Glutamatergic neuron (in vitro differentiated cells): ENCODE measurements at regions not wholly inside any gene's neighbourhood (a gene's known extent, or its start where the extent isn't known, plus 50 kb on each side); places are given as distances from the start of the nearest gene placed in this dataset.

Source experiments
- DNase-seq: peaks from one replicate; pipeline ENCODE4 v3.0.0; 2022
- H3K27ac Mint-ChIP-seq: one replicate; pipeline ENCODE4 v1.8.0; 2020; ENCODE audit warnings: mild to moderate bottlenecking, mixed read lengths, inconsistent platforms; ENCODE audit not compliant: unreplicated experiment
- H3K27me3 Mint-ChIP-seq: one replicate; pipeline ENCODE4 v1.8.0; 2020; ENCODE audit warnings: mild to moderate bottlenecking, moderate library complexity, mixed read lengths, inconsistent platforms; ENCODE audit not compliant: unreplicated experiment
- H3K36me3 Mint-ChIP-seq: one replicate; pipeline ENCODE4 v1.8.0; 2020; ENCODE audit warnings: mild to moderate bottlenecking, mixed read lengths, inconsistent platforms; ENCODE audit not compliant: unreplicated experiment
- H3K4me1 Mint-ChIP-seq: one replicate; pipeline ENCODE4 v1.8.0; 2020; ENCODE audit warnings: mild to moderate bottlenecking, low read depth, mixed read lengths, inconsistent platforms; ENCODE audit not compliant: unreplicated experiment
- H3K4me3 Mint-ChIP-seq: one replicate; pipeline ENCODE4 v1.8.0; 2020; ENCODE audit warnings: mild to moderate bottlenecking, mixed read lengths, inconsistent platforms; ENCODE audit not compliant: unreplicated experiment
- H3K9me3 Mint-ChIP-seq: one replicate; pipeline ENCODE4 v1.8.0; 2020; ENCODE audit warnings: mild to moderate bottlenecking, moderate library complexity, mixed read lengths, inconsistent platforms; ENCODE audit not compliant: unreplicated experiment
- TF ChIP-seq, protein P1 (sequence below): fragments of 200-600 bp; sonication (generic); IDR thresholded peaks from one replicate; pipeline ENCODE4 v1.5.0; 2021; ENCODE audit not compliant: partially characterized antibody, unreplicated experiment

DNA sequence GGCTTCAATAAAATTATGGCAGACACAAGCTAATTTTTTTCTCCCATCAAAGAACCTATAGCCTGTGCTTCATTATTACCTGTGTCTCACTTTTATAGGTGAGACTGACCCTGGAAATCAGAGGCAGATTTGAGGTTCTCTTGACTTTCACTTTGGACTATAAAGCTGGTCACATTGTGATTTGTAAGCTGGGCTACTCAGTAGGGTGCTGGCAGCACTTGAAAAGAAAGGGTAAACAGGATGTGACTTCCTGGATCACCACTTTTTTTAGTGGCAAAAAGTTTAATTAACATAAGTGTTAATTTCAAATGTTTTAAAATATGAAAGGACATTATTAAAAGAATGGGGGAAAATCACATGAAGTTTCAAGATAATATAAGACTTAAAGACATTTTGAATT is 50.6 kb upstream of the GATB start:
- DNase-seq = no peak
- Mint-ChIP-seq H3K36me3 (no peaks in the 10 kb centered on the region), H3K4me1 (peaks cover 4% of the 10 kb centered on the region), H3K27ac (no peak overlapping the region), H3K27me3 (peaks cover 2% of the 10 kb centered on the region), H3K4me3 (no peak overlapping the region), H3K9me3 (peaks cover 7% of the 10 kb centered on the region)
- TF ChIP-seq, protein P1, sequence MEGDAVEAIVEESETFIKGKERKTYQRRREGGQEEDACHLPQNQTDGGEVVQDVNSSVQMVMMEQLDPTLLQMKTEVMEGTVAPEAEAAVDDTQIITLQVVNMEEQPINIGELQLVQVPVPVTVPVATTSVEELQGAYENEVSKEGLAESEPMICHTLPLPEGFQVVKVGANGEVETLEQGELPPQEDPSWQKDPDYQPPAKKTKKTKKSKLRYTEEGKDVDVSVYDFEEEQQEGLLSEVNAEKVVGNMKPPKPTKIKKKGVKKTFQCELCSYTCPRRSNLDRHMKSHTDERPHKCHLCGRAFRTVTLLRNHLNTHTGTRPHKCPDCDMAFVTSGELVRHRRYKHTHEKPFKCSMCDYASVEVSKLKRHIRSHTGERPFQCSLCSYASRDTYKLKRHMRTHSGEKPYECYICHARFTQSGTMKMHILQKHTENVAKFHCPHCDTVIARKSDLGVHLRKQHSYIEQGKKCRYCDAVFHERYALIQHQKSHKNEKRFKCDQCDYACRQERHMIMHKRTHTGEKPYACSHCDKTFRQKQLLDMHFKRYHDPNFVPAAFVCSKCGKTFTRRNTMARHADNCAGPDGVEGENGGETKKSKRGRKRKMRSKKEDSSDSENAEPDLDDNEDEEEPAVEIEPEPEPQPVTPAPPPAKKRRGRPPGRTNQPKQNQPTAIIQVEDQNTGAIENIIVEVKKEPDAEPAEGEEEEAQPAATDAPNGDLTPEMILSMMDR = no peak
